ENCODE measurements at regions not wholly inside any gene's neighbourhood (a gene's known extent, or its start where the extent isn't known, plus 50 kb on each side); places are given as distances from the start of the nearest gene placed in this dataset.

- DNase-seq (ENCODE audit: low read depth), result no peak
- TF ChIP-seq CTCF (conservative IDR thresholded peaks at IDR 0.05; ENCODE audit: low read depth, low read length), result no peak
- H3K4me3 ChIP-seq (ENCODE audit: low read length), result no peak overlapping the region
Observed at GRCh38 chr7:115078386-115078785, 156.5 kb downstream of the MDFIC start.

GRCh38 chr7:115070311-115070710 is 148.4 kb downstream of the MDFIC start:
- TF ChIP-seq CTCF (conservative IDR thresholded peaks at IDR 0.05; ENCODE audit: low read depth, low read length), result no peak
- no peak for DNase-seq (ENCODE audit: low read depth)
- no peak overlapping the region for H3K4me3 ChIP-seq (ENCODE audit: low read length)
